NCI-H526 treated with DMSO at 0.1 percent for 48 hours (cell line): ENCODE measurements at regions not wholly inside any gene's neighbourhood (a gene's known extent, or its start where the extent isn't known, plus 50 kb on each side); places are given as distances from the start of the nearest gene placed in this dataset.
A peak's percentile ranks its signal among the peaks of the same experiment; 100 is the strongest.
"Not testable (repeated sequence)": the region's sequence is repeated elsewhere in the genome, so short reads cannot be mapped to it uniquely, and the experiment has no call there.

ENCODE experiments used
- DNase-seq: peaks from one replicate; lab custom pipeline; 2025; lab: John Stamatoyannopoulos, UW

GRCh38 chr2:40579247-40579646, 127.4 kb upstream of the SLC8A1 start:
- no peak for DNase-seq

- DNase-seq = no peak
Measured at GRCh38 chr2:40584432-40584831, 132.5 kb upstream of the SLC8A1 start.

- DNase-seq = no peak
Measured at GRCh38 chr2:40591774-40592173, 139.9 kb upstream of the SLC8A1 start.

- no peak for DNase-seq
Measured at GRCh38 chr2:40592218-40592617, 140.3 kb upstream of the SLC8A1 start.

- DNase-seq = no peak
Measured at GRCh38 chr2:40606862-40607261, 155.0 kb upstream of the SLC8A1 start.

GRCh38 chr2:40611196-40611595, 159.3 kb upstream of the SLC8A1 start:
- DNase-seq = no peak

GRCh38 chr2:40625849-40626248, 174.0 kb upstream of the SLC8A1 start:
- DNase-seq = no peak

GRCh38 chr2:40628556-40628955, 176.7 kb upstream of the SLC8A1 start:
- DNase-seq = no peak

GRCh38 chr2:40629768-40630434, 178.0 kb upstream of the SLC8A1 start:
- DNase-seq = no peak

GRCh38 chr2:40639320-40639719, 187.4 kb upstream of the SLC8A1 start:
- no peak for DNase-seq

- no peak for DNase-seq
Measured at GRCh38 chr2:40642237-40642636, 190.3 kb upstream of the SLC8A1 start.

- no peak for DNase-seq
Measured at GRCh38 chr2:40642726-40643125, 190.8 kb upstream of the SLC8A1 start.

- no peak for DNase-seq
Measured at GRCh38 chr2:40646642-40647041, 194.8 kb upstream of the SLC8A1 start.

- DNase-seq = no peak
Measured at GRCh38 chr2:40652155-40652554, 200.3 kb upstream of the SLC8A1 start.

GRCh38 chr2:40653829-40654228, 201.9 kb upstream of the SLC8A1 start:
- DNase-seq = no peak

- DNase-seq = peak; percentile 11
Measured at GRCh38 chr2:40654346-40654745, 202.5 kb upstream of the SLC8A1 start.

- no peak for DNase-seq
Measured at GRCh38 chr2:40658941-40659340, 207.1 kb upstream of the SLC8A1 start.

GRCh38 chr2:40665493-40666232, 213.8 kb upstream of the SLC8A1 start:
- DNase-seq = no peak

GRCh38 chr2:40666398-40666797, 214.5 kb upstream of the SLC8A1 start:
- no peak for DNase-seq

- no peak for DNase-seq
Measured at GRCh38 chr2:40668425-40668824, 216.5 kb upstream of the SLC8A1 start.

- not testable (repeated sequence) for DNase-seq
Measured at GRCh38 chr2:40676134-40676790, 224.4 kb upstream of the SLC8A1 start.

GRCh38 chr2:40680547-40680946, 228.7 kb upstream of the SLC8A1 start:
- DNase-seq = no peak

- DNase-seq = no peak
Measured at GRCh38 chr2:40690036-40690435, 238.1 kb upstream of the SLC8A1 start.
